HL-60 (cell line): ENCODE measurements at regions not wholly inside any gene's neighbourhood (a gene's known extent, or its start where the extent isn't known, plus 50 kb on each side); places are given as distances from the start of the nearest gene placed in this dataset.

Source experiments
- GABPA ChIP-seq: IDR thresholded peaks from 2 replicates; pipeline ENCODE4 v1.6.1; 2012; ENCODE audit warnings: low read depth
- POLR2AphosphoS5 ChIP-seq: IDR thresholded peaks from 2 replicates; pipeline ENCODE4 v1.6.1; 2012; ENCODE audit warnings: low read depth
- TF ChIP-seq, protein P1 (sequence below): IDR thresholded peaks from one replicate; pipeline ENCODE4 v1.5.1; 2011; ENCODE audit warnings: low read length, control low read depth, inconsistent platforms; ENCODE audit not compliant: insufficient read depth

DNA sequence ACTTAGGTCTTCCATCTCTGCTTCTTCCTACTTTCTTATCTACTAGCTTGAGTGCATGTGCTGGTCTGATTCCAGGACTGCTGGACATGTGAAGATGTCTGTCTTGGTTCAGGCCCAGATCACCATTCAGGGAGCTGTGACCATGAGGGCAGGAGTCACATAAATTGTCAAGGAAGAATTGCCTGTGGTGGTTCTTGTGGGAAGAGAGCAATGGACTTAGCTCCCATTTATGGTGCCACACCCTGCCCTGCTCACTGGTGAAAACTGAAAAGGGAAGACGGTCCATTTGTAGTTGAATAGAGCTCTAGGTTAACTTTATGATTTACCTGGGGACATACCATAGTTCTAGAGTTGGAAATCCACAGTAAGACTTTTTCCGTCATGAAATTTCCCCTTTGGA, 244.3 kb upstream of the ZNF608 start:
- TF ChIP-seq, protein P1, sequence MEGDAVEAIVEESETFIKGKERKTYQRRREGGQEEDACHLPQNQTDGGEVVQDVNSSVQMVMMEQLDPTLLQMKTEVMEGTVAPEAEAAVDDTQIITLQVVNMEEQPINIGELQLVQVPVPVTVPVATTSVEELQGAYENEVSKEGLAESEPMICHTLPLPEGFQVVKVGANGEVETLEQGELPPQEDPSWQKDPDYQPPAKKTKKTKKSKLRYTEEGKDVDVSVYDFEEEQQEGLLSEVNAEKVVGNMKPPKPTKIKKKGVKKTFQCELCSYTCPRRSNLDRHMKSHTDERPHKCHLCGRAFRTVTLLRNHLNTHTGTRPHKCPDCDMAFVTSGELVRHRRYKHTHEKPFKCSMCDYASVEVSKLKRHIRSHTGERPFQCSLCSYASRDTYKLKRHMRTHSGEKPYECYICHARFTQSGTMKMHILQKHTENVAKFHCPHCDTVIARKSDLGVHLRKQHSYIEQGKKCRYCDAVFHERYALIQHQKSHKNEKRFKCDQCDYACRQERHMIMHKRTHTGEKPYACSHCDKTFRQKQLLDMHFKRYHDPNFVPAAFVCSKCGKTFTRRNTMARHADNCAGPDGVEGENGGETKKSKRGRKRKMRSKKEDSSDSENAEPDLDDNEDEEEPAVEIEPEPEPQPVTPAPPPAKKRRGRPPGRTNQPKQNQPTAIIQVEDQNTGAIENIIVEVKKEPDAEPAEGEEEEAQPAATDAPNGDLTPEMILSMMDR: no peak
- TF ChIP-seq POLR2AphosphoS5 (no peak), GABPA (no peak)
